Esophagus squamous epithelium (tissue), 4 donors: ENCODE measurements at regions not wholly inside any gene's neighbourhood (a gene's known extent, or its start where the extent isn't known, plus 50 kb on each side); places are given as distances from the start of the nearest gene placed in this dataset.

Experiments used
- CTCF ChIP-seq, 6 experiments: fragments of 450-650 bp in 4 of 6; fragments of 200-600 bp in 2 of 6; sonication (generic) in 2 of 6; IDR thresholded peaks; one replicate each; pipeline ENCODE4 v1.5.1; 2016 to 2019; ENCODE audit warnings: antibody characterized with exemption in 6 of 6, mild to moderate bottlenecking in 4 of 6, moderate library complexity in 4 of 6
- POLR2A ChIP-seq, 4 donors: fragments of 450-650 bp; IDR thresholded peaks; one replicate each; pipeline ENCODE4 v1.6.1; 2017; ENCODE audit warnings: antibody characterized with exemption in 4 of 4, mild to moderate bottlenecking in 4 of 4, moderate library complexity in 3 of 4

DNA sequence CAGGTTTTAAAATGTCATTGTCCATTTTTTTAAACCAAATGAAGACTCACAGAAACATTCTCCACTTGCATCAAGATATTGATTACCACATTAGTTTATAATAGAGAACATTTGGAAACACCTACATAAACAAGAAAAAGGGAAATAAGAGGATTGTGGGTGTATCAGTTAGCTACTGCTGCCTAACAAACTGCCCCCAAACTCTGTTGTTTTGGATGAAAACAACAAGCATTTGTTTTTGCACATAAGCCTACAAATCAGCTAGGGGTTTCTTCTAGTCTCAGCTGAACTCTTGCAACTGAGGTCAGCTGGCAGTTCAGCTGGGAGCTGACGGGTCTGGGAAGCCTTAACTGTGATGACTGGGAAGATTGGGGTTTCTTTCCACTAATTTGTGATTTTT is 464.4 kb downstream of the COG6 start:
- TF ChIP-seq CTCF (IDR thresholded peaks at IDR 0.05), result no peak
- TF ChIP-seq POLR2A (IDR thresholded peaks at IDR 0.05), result no peak
